ENCODE measurements at regions not wholly inside any gene's neighbourhood (a gene's known extent, or its start where the extent isn't known, plus 50 kb on each side); places are given as distances from the start of the nearest gene placed in this dataset.

- Histone ChIP-seq H3K9ac (no peak overlapping the region), H3K79me2 (ENCODE audit: low read depth) (no peaks in the 10 kb centered on the region), H3K27me3 (no peaks in the 10 kb centered on the region), H3K36me3 (no peaks in the 10 kb centered on the region), H3K4me3 (no peak overlapping the region), H3K4me1 (no peaks in the 10 kb centered on the region), H3K9me3 (ENCODE audit: low read depth) (no peaks in the 10 kb centered on the region), H3K27ac (no peak overlapping the region), H2AFZ (replicated peaks) (no peak overlapping the region), H4K20me1 (ENCODE audit: low read depth) (no peaks in the 10 kb centered on the region), H3K4me2 (no peak overlapping the region), H3F3A (ENCODE audit: low read depth) (no peaks in the 10 kb centered on the region)
- H3K27ac Mint-ChIP-seq: no peak overlapping the region
- no peak for TF ChIP-seq EZH2 (IDR thresholded peaks at IDR 0.05)
- TF ChIP-seq EZH2phosphoT487 (IDR thresholded peaks at IDR 0.05): no peak
- TF ChIP-seq, protein P1, sequence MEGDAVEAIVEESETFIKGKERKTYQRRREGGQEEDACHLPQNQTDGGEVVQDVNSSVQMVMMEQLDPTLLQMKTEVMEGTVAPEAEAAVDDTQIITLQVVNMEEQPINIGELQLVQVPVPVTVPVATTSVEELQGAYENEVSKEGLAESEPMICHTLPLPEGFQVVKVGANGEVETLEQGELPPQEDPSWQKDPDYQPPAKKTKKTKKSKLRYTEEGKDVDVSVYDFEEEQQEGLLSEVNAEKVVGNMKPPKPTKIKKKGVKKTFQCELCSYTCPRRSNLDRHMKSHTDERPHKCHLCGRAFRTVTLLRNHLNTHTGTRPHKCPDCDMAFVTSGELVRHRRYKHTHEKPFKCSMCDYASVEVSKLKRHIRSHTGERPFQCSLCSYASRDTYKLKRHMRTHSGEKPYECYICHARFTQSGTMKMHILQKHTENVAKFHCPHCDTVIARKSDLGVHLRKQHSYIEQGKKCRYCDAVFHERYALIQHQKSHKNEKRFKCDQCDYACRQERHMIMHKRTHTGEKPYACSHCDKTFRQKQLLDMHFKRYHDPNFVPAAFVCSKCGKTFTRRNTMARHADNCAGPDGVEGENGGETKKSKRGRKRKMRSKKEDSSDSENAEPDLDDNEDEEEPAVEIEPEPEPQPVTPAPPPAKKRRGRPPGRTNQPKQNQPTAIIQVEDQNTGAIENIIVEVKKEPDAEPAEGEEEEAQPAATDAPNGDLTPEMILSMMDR (IDR thresholded peaks at IDR 0.05): no peak
- no peaks in the 10 kb centered on the region for H3K27me3 Mint-ChIP-seq (ENCODE audit: insufficient read depth, low read depth)
- peaks cover 4% of the 10 kb centered on the region for H3K9me3 Mint-ChIP-seq
- H3K4me1 Mint-ChIP-seq: no peaks in the 10 kb centered on the region
- H3K36me3 Mint-ChIP-seq: no peaks in the 10 kb centered on the region
- no peak for DNase-seq (ENCODE audit: low spot score)
- no peak overlapping the region for H3K4me3 Mint-ChIP-seq
Measured at GRCh38 chr21:28133116-28133515, 859.6 kb downstream of the LTN1 start.

DNA sequence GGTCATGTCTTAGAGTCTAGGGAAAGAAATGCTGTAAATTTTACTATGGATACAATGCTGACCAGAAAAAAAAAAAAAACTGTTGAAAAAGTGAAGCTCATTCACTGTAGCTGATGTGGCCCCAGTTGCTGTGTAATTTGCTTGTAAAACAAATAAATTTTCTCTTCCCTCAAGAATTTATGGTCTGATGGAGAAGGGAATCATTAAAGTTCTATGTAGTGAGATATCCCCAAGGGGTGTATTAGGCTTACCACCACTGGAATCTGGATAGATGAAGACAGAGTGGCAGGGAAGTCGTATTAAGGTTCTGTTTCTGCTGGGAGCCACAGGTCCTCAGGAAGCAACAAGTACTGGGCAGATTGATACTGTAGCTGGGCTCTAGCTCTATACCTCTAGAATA is 860.0 kb downstream of the LTN1 start:
- Histone ChIP-seq H3K27ac (no peak overlapping the region), H2AFZ (replicated peaks) (no peak overlapping the region), H3F3A (ENCODE audit: low read depth) (no peaks in the 10 kb centered on the region), H3K27me3 (no peaks in the 10 kb centered on the region), H4K20me1 (ENCODE audit: low read depth) (no peaks in the 10 kb centered on the region), H3K4me2 (no peak overlapping the region), H3K9me3 (ENCODE audit: low read depth) (no peaks in the 10 kb centered on the region), H3K4me3 (no peak overlapping the region), H3K36me3 (no peaks in the 10 kb centered on the region), H3K79me2 (ENCODE audit: low read depth) (no peaks in the 10 kb centered on the region), H3K4me1 (no peaks in the 10 kb centered on the region), H3K9ac (no peak overlapping the region)
- H3K27me3 Mint-ChIP-seq (ENCODE audit: insufficient read depth, low read depth): no peaks in the 10 kb centered on the region
- DNase-seq (ENCODE audit: low spot score): no peak
- H3K4me1 Mint-ChIP-seq: no peaks in the 10 kb centered on the region
- H3K27ac Mint-ChIP-seq: no peak overlapping the region
- no peak overlapping the region for H3K4me3 Mint-ChIP-seq
- H3K9me3 Mint-ChIP-seq: peaks cover 4% of the 10 kb centered on the region
- TF ChIP-seq EZH2 (IDR thresholded peaks at IDR 0.05): no peak
- TF ChIP-seq, protein P1 (IDR thresholded peaks at IDR 0.05): no peak
- no peak for TF ChIP-seq EZH2phosphoT487 (IDR thresholded peaks at IDR 0.05)
- H3K36me3 Mint-ChIP-seq: no peaks in the 10 kb centered on the region

GRCh38 chr21:28127175-28127785 is 865.4 kb downstream of the LTN1 start:
- Mint-ChIP-seq H3K4me1 (no peaks in the 10 kb centered on the region), H3K27ac (no peak overlapping the region), H3K9me3 (peaks cover 4% of the 10 kb centered on the region), H3K36me3 (no peaks in the 10 kb centered on the region), H3K4me3 (no peak overlapping the region), H3K27me3 (ENCODE audit: insufficient read depth, low read depth) (no peaks in the 10 kb centered on the region)
- Histone ChIP-seq H3K4me3 (no peak overlapping the region), H3K9ac (no peak overlapping the region), H3K27ac (no peak overlapping the region), H3K4me1 (no peaks in the 10 kb centered on the region), H3K4me2 (no peak overlapping the region), H3F3A (ENCODE audit: low read depth) (no peaks in the 10 kb centered on the region), H3K79me2 (ENCODE audit: low read depth) (no peaks in the 10 kb centered on the region), H4K20me1 (ENCODE audit: low read depth) (no peaks in the 10 kb centered on the region), H2AFZ (replicated peaks) (no peak overlapping the region), H3K27me3 (no peaks in the 10 kb centered on the region), H3K36me3 (no peaks in the 10 kb centered on the region), H3K9me3 (ENCODE audit: low read depth) (no peaks in the 10 kb centered on the region)
- no peak for DNase-seq (ENCODE audit: low spot score)
- TF ChIP-seq EZH2phosphoT487 (IDR thresholded peaks at IDR 0.05) (no peak), EZH2 (IDR thresholded peaks at IDR 0.05) (no peak)
- TF ChIP-seq, protein P1 (IDR thresholded peaks at IDR 0.05): no peak
